ENCODE measurements at regions not wholly inside any gene's neighbourhood (a gene's known extent, or its start where the extent isn't known, plus 50 kb on each side); places are given as distances from the start of the nearest gene placed in this dataset.

DNA sequence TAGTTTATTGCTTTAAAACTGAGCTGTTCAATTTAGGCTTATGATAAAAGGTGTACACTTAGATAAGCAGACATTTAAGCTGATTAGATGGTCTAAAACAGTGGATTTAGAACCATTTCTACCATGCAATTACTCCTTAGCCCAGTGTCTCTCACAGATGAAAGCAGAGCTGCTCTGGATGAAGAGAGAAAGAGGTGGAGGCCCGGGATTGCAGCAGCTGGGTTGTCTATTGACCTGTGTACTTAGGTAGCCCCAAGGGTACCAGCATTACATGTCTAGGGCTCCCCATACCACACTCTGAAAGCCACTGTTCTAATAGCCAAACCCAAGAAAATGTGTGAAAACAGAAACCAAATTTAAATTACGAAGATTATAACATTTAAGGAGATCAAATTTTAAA lies 86.0 kb upstream of the GIMD1 start:
- TF ChIP-seq, protein P1, sequence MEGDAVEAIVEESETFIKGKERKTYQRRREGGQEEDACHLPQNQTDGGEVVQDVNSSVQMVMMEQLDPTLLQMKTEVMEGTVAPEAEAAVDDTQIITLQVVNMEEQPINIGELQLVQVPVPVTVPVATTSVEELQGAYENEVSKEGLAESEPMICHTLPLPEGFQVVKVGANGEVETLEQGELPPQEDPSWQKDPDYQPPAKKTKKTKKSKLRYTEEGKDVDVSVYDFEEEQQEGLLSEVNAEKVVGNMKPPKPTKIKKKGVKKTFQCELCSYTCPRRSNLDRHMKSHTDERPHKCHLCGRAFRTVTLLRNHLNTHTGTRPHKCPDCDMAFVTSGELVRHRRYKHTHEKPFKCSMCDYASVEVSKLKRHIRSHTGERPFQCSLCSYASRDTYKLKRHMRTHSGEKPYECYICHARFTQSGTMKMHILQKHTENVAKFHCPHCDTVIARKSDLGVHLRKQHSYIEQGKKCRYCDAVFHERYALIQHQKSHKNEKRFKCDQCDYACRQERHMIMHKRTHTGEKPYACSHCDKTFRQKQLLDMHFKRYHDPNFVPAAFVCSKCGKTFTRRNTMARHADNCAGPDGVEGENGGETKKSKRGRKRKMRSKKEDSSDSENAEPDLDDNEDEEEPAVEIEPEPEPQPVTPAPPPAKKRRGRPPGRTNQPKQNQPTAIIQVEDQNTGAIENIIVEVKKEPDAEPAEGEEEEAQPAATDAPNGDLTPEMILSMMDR (IDR thresholded peaks at IDR 0.05; ENCODE audit: insufficient read depth, low read depth, low read length), result no peak
- CTCF ChIA-PET, result no interaction called here
- H3K4me3 ChIP-seq (ENCODE audit: low read depth, low read length), result no peak overlapping the region
- POLR2A ChIA-PET, result no interaction called here
- no peaks in the 10 kb centered on the region for H3K36me3 ChIP-seq (ENCODE audit: control insufficient read depth, insufficient read depth, low read length)
- H3K27me3 ChIP-seq (ENCODE audit: control insufficient read depth, insufficient read depth, low read length), result no peaks in the 10 kb centered on the region
- no peak for DNase-seq (ENCODE audit: low read depth)

DNA sequence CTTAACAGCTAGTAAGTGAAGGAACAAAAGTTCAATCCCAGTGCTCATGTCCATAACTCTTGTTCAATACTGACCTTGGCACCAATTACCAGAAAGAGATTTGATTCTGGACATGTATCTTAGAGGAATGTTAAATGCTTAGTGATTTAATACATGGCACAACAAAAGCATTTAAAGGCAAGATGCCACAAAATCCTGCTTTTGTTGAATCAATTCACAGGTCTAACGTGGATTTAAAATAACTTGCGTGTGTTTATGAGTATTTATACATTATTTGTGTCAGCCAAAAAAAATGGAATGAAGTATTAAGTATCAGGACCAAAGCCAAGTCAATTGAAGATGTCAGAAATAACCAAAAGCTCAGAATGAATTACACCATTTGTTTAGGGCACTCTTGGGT lies 85.4 kb upstream of the GIMD1 start:
- Histone ChIP-seq H3K4me3 (ENCODE audit: low read depth, low read length) (no peak overlapping the region), H3K27me3 (ENCODE audit: control insufficient read depth, insufficient read depth, low read length) (no peaks in the 10 kb centered on the region), H3K36me3 (ENCODE audit: control insufficient read depth, insufficient read depth, low read length) (no peaks in the 10 kb centered on the region)
- ChIA-PET CTCF (no interaction called here), POLR2A (no interaction called here)
- DNase-seq (ENCODE audit: low read depth), result no peak
- TF ChIP-seq, protein P1 (IDR thresholded peaks at IDR 0.05; ENCODE audit: insufficient read depth, low read depth, low read length), result no peak

DNA sequence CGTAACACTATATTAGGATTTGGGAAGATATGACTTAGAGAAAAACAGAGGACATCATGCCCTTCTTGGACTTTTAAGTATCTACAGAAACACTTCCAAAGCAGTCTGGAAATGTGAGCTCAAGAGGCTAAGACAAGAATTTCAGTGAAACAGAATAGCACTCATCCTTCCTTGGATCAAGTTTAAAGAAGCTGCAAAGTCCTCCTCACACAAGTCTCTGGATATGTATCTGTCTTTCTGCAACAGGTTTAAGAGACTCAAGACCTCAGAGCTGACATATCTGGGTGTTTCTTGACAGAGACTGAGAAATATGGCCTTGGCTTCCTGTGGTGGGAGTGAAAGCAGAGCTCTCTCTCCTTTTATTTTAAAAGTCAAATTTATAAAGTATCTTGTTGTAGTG lies 82.5 kb upstream of the GIMD1 start:
- TF ChIP-seq, protein P1 (IDR thresholded peaks at IDR 0.05; ENCODE audit: insufficient read depth, low read depth, low read length), result no peak
- POLR2A ChIA-PET, result no interaction called here
- Histone ChIP-seq H3K36me3 (ENCODE audit: control insufficient read depth, insufficient read depth, low read length) (no peaks in the 10 kb centered on the region), H3K4me3 (ENCODE audit: low read depth, low read length) (no peak overlapping the region), H3K27me3 (ENCODE audit: control insufficient read depth, insufficient read depth, low read length) (no peaks in the 10 kb centered on the region)
- CTCF ChIA-PET, result no interaction called here
- DNase-seq (ENCODE audit: low read depth), result no peak

DNA sequence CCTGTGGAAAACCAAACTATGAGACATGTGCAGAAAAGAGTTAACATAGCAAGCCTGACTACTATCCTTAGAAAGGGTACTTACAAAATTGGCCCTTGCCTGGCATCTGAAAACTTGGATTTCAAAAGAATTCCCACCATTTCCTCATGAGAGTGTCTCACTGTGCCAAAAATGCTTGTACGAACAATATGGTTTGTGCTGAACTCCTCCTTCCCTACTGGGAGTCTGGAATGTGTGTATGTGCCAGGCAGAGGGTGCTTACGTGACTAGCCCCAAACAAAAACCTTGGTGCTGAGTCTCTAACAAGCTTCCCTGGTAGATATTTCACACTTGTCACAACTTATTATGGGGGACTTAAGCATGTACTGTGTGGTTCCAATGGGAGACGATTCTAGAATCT lies 81.7 kb upstream of the GIMD1 start:
- no peaks in the 10 kb centered on the region for H3K27me3 ChIP-seq (ENCODE audit: control insufficient read depth, insufficient read depth, low read length)
- TF ChIP-seq, protein P1 (IDR thresholded peaks at IDR 0.05; ENCODE audit: insufficient read depth, low read depth, low read length), result no peak
- no peak overlapping the region for H3K4me3 ChIP-seq (ENCODE audit: low read depth, low read length)
- DNase-seq (ENCODE audit: low read depth), result no peak
- H3K36me3 ChIP-seq (ENCODE audit: control insufficient read depth, insufficient read depth, low read length), result no peaks in the 10 kb centered on the region
- ChIA-PET POLR2A (no interaction called here), CTCF (interaction anchor here (1.0 kb wide), 1 partner anchor 39 kb away, joined by 4 read pairs; no protein-coding TSS in a partner anchor)

DNA sequence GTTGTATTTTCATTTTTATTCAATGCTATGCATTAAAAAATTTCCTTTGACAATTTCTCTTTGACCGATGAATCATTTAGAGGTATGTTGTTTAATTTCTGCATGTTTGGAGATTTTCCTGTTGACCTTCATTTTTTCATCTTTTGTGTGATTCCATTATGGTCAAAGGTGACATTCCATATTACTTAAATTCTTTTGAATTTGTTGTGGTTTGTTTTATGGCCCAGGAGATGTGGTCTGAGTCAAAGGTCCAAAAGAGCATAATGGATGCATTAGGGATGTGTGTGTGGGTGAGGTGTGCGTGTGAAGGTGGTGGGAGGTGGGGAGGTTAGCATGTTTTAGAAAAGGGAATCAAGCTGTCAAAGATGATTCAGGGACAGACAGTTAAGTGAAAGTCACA lies 76.0 kb upstream of the GIMD1 start:
- POLR2A ChIA-PET, result no interaction called here
- TF ChIP-seq, protein P1 (IDR thresholded peaks at IDR 0.05; ENCODE audit: insufficient read depth, low read depth, low read length), result no peak
- CTCF ChIA-PET, result interaction anchor here (0.6 to 1.3 kb wide), 5 partner anchors 11 to 116 kb away, joined by 3 to 4 read pairs (median 3); no protein-coding TSS in a partner anchor

More for the DNA sequence above, 76.0 kb upstream of the GIMD1 start:
- no peaks in the 10 kb centered on the region for H3K36me3 ChIP-seq (ENCODE audit: control insufficient read depth, insufficient read depth, low read length)
- no peaks in the 10 kb centered on the region for H3K27me3 ChIP-seq (ENCODE audit: control insufficient read depth, insufficient read depth, low read length)
- no peak overlapping the region for H3K4me3 ChIP-seq (ENCODE audit: low read depth, low read length)
- peak; percentile 25 for DNase-seq (ENCODE audit: low read depth)
